Right kidney (tissue), 1 donor: ENCODE measurements at regions not wholly inside any gene's neighbourhood (a gene's known extent, or its start where the extent isn't known, plus 50 kb on each side); places are given as distances from the start of the nearest gene placed in this dataset.

Source experiments
- DNase-seq: peaks from one replicate; pipeline ENCODE4 v3.0.0-alpha.2; 2016

GRCh38 chr5:137567226-137567625 lies 68.1 kb upstream of the SPOCK1 start:
- DNase-seq = no peak

GRCh38 chr5:137566780-137567179 lies 67.7 kb upstream of the SPOCK1 start:
- DNase-seq = no peak

GRCh38 chr5:137566118-137566541 lies 67.0 kb upstream of the SPOCK1 start:
- no peak for DNase-seq

- DNase-seq = no peak
Observed at GRCh38 chr5:137565450-137565849, 66.3 kb upstream of the SPOCK1 start.

GRCh38 chr5:137564398-137564961 lies 65.4 kb upstream of the SPOCK1 start:
- DNase-seq = peak; percentile 53

- peak; percentile 52 for DNase-seq
Observed at GRCh38 chr5:137563646-137564397, 64.7 kb upstream of the SPOCK1 start.

- no peak for DNase-seq
Observed at GRCh38 chr5:137563301-137563645, 64.1 kb upstream of the SPOCK1 start.

GRCh38 chr5:137561608-137562007 lies 62.5 kb upstream of the SPOCK1 start:
- DNase-seq = no peak

- DNase-seq = no peak
Observed at GRCh38 chr5:137560420-137560819, 61.3 kb upstream of the SPOCK1 start.
